K562 (cell line): ENCODE measurements at regions not wholly inside any gene's neighbourhood (a gene's known extent, or its start where the extent isn't known, plus 50 kb on each side); places are given as distances from the start of the nearest gene placed in this dataset.

Experiments
- ATAC-seq: fragments of 200-7000 bp; cut with Tn5 transposase; 3 replicates; pipeline ENCODE4 v1.9.1; 2020; ENCODE audit warnings: moderate library complexity
- BruUV-seq: library from RNA; stranded (reverse); fragments of 400-500 nt; replicated peaks from 2 replicates; lab custom pipeline; 2021; lab: Mats Ljungman, UMichigan
- CTCF ChIA-PET: fragments of 300-600 bp; formaldehyde crosslinking; extraction: SDS; loops from one replicate; lab custom pipeline; 2021; ENCODE audit warnings: low intra/inter-chr PET ratio; lab: Yijun Ruan, JAX
- POLR2A ChIA-PET: fragments of 300-600, 350-650 bp; sonication (Branson Sonifier 250); formaldehyde crosslinking; extraction: SDS; loops from one replicate; lab custom pipeline; 2021; ENCODE audit warnings: antibody characterized with exemption, inconsistent platforms; lab: Yijun Ruan, JAX
- DNase-seq, 4 experiments: peaks; one replicate each; pipeline versions ENCODE4 v3.0.0 to v3.0.0-alpha.2; 2011 to 2018; ENCODE audit warnings: low spot score in 3 of 4, mixed read lengths in 3 of 4; ENCODE audit errors: extremely low read depth in 1 of 4
- FAIRE-seq: peaks from 2 replicates; lab custom pipeline; 2011; peaks lifted over from hg19 to GRCh38; lab: Jason Lieb, UNC
- H2AFZ ChIP-seq: 2 replicates; pipeline ENCODE4 v1.6.0; 2011; ENCODE audit warnings: low read depth, low read length, control low read depth, inconsistent platforms
- H3K27ac ChIP-seq: fragments of 200-600 bp; 3 replicates; pipeline ENCODE4 v1.8.0; 2011; ENCODE audit warnings: low read depth, mild to moderate bottlenecking, control low read depth, inconsistent platforms, low read length, moderate library complexity, mixed read lengths; ENCODE audit errors: extremely low read depth
- H3K27me3 ChIP-seq, 2 experiments: fragments of 300-600 bp in 1 of 2; 2 replicates in 1 of 2; 3 replicates in 1 of 2; pipeline versions ENCODE4 v1.6.0 to v1.8.0; 2011; ENCODE audit warnings: inconsistent platforms in 2 of 2, low read length in 2 of 2, mild to moderate bottlenecking in 1 of 2, mixed read lengths in 1 of 2, moderate library complexity in 1 of 2; ENCODE audit not compliant: control insufficient read depth in 2 of 2, insufficient read depth in 2 of 2
- H3K36me3 ChIP-seq: fragments of 300-600 bp; 3 replicates; pipeline ENCODE4 v1.8.0; 2011; ENCODE audit warnings: mild to moderate bottlenecking, low read length, inconsistent platforms; ENCODE audit not compliant: control insufficient read depth, insufficient read depth
- H3K4me1 ChIP-seq, 2 experiments: fragments of 200-600 bp in 1 of 2; replicated peaks in 1 of 2; 2 replicates in 1 of 2; 3 replicates in 1 of 2; pipeline versions ENCODE4 v1.5.1 to v1.8.0; 2011; ENCODE audit warnings: inconsistent platforms in 2 of 2, low read length in 2 of 2, mild to moderate bottlenecking in 1 of 2, mixed read lengths in 1 of 2, moderate library complexity in 1 of 2; ENCODE audit not compliant: control insufficient read depth in 2 of 2, insufficient read depth in 2 of 2
- H3K4me2 ChIP-seq: 2 replicates; pipeline ENCODE4 v1.6.1; 2011; ENCODE audit warnings: low read length, control low read depth, inconsistent platforms, mixed read lengths; ENCODE audit not compliant: insufficient read depth
- H3K4me3 ChIP-seq: fragments of 200-600 bp; sonication (generic), shearing (Covaris generic); 2 replicates; pipeline ENCODE4 v1.5.1; 2016; ENCODE audit warnings: control low read depth, inconsistent platforms
- H3K79me2 ChIP-seq: fragments of 200-600 bp; 3 replicates; pipeline ENCODE4 v1.8.0; 2011; ENCODE audit warnings: low read length, inconsistent platforms; ENCODE audit not compliant: control insufficient read depth, insufficient read depth
- H3K9ac ChIP-seq, 2 experiments: 2 replicates each; pipeline versions ENCODE4 v1.6.0 to v1.6.1; 2011; ENCODE audit warnings: low read depth in 2 of 2, low read length in 2 of 2, control low read depth in 1 of 2, inconsistent platforms in 1 of 2, mild to moderate bottlenecking in 1 of 2, mixed read lengths in 1 of 2; ENCODE audit not compliant: insufficient read depth in 1 of 2
- H3K9me1 ChIP-seq: one replicate; pipeline ENCODE4 v1.6.0; 2011; ENCODE audit warnings: inconsistent platforms, mild to moderate bottlenecking, low read length, moderate library complexity; ENCODE audit not compliant: control insufficient read depth, insufficient read depth
- H3K9me3 ChIP-seq: replicated peaks from 2 replicates; pipeline ENCODE4 v1.5.1; 2011; ENCODE audit warnings: low read depth, low read length, inconsistent platforms; ENCODE audit not compliant: control insufficient read depth, insufficient read depth
- H4K20me1 ChIP-seq: replicated peaks from 2 replicates; pipeline ENCODE4 v1.6.1; 2011; ENCODE audit warnings: low read length, inconsistent platforms, mixed read lengths; ENCODE audit not compliant: control insufficient read depth, insufficient read depth
- ARNT ChIP-seq, 2 experiments: fragments of 450-650 bp; IDR thresholded peaks; 2 replicates each; pipeline ENCODE4 v1.6.1; 2016; ENCODE audit warnings: mild to moderate bottlenecking in 1 of 2
- COPS2 ChIP-seq: fragments of 450-650 bp; conservative IDR thresholded peaks from 2 replicates; pipeline ENCODE4 v1.6.1; 2016; ENCODE audit warnings: mild to moderate bottlenecking, moderate library complexity
- GABPB1 ChIP-seq: sonication (generic); formaldehyde crosslinking; IDR thresholded peaks from 2 replicates; pipeline ENCODE4 v1.8.0; 2022; ENCODE audit warnings: mild to moderate bottlenecking, missing genetic modification reagents
- NFIC ChIP-seq: fragments of 450-650 bp; IDR thresholded peaks from 2 replicates; pipeline ENCODE4 v1.6.1; 2017; ENCODE audit warnings: mild to moderate bottlenecking, inconsistent platforms
- ZNF586 ChIP-seq: fragments of 450-650 bp; formaldehyde crosslinking; conservative IDR thresholded peaks from 2 replicates; pipeline ENCODE4 v1.4.0; 2020; ENCODE audit warnings: mild to moderate bottlenecking, moderate library complexity
- WGBS: fragments of 100-300 bp; shearing (Covaris generic); methylation state at CpG from one replicate; pipeline ENCODE4 v1.1.6; 2016; ENCODE audit warnings: low coverage, mixed read lengths; ENCODE audit not compliant: insufficient coverage; ENCODE audit errors: missing lambda C conversion rate; 5-methylcytosine and 5-hydroxymethylcytosine counted together
- in situ Hi-C: fragments of 300-500 bp; cut with MboI; formaldehyde crosslinking; loops from 4 replicates; pipeline ENCODE4 v1.15.0; 2018; ENCODE audit warnings: inconsistent platforms, mixed read lengths
- intact Hi-C: fragments of 100-400 bp; cut with micrococcal nuclease; formaldehyde crosslinking; loops from 2 replicates; pipeline ENCODE4 v1.14.2; 2022
- TF ChIP-seq, protein P1 (sequence below): fragments of 250-450 bp; sonication (Bioruptor Pico); IDR thresholded peaks from 2 replicates; pipeline ENCODE4 v1.8.0; 2022; ENCODE audit warnings: moderate library complexity, mild to moderate bottlenecking, inconsistent platforms
- TF ChIP-seq, protein P2 (sequence below): fragments of 250-450 bp; sonication (Bioruptor Pico); IDR thresholded peaks from 2 replicates; pipeline ENCODE4 v1.5.0; 2021

DNA sequence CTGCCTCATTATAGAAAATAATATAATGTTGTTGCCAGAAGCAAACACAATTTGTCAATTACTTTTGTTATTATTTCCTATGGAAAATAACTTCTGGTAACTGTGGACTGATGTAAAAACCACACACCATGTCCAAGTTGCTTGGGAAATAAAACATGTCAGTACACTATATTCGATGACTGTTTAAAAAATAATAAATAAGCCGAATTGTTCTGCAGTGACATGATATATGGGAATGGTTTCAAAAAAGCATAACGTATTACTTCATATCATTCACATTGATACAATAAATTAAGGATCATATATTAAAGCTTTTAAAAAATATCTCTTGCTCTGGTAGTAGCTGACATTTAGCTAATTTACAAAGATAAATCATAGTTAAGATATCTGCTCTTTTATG is 2062.1 kb downstream of the PCDH9 start:
- intact Hi-C loops, result no loop called here
- Histone ChIP-seq H3K4me3 (no peak overlapping the region), H3K27me3 (no peaks in the 10 kb centered on the region), H4K20me1 (no peaks in the 10 kb centered on the region), H3K36me3 (no peaks in the 10 kb centered on the region), H3K9me3 (no peaks in the 10 kb centered on the region), H3K4me2 (no peak overlapping the region), H3K9me1 (no peaks in the 10 kb centered on the region), H3K4me1 (no peaks in the 10 kb centered on the region), H3K9ac (no peak overlapping the region), H3K79me2 (no peaks in the 10 kb centered on the region), H3K27ac (no peak overlapping the region), H2AFZ (no peak overlapping the region)
- no TSS peak for BruUV-seq
- ATAC-seq (no peak), FAIRE-seq (no peak), DNase-seq (no peak)
- WGBS, result 0% methylated on average over 3 of the region's 3 CpGs
- CTCF ChIA-PET, result no interaction called here
- in situ Hi-C loops, result no loop called here
- TF ChIP-seq GABPB1 (CRISPR knock-in tag), result no peak
- TF ChIP-seq, protein P1, sequence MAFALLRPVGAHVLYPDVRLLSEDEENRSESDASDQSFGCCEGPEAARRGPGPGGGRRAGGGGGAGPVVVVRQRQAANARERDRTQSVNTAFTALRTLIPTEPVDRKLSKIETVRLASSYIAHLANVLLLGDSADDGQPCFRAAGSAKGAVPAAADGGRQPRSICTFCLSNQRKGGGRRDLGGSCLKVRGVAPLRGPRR (CRISPR knock-in tag), result no peak
- no peak for TF ChIP-seq COPS2
- TF ChIP-seq ZNF586 (CRISPR knock-in tag), result no peak
- no peak for TF ChIP-seq NFIC
- no peak for TF ChIP-seq ARNT (IDR thresholded peaks at IDR 0.05)
- TF ChIP-seq, protein P2, sequence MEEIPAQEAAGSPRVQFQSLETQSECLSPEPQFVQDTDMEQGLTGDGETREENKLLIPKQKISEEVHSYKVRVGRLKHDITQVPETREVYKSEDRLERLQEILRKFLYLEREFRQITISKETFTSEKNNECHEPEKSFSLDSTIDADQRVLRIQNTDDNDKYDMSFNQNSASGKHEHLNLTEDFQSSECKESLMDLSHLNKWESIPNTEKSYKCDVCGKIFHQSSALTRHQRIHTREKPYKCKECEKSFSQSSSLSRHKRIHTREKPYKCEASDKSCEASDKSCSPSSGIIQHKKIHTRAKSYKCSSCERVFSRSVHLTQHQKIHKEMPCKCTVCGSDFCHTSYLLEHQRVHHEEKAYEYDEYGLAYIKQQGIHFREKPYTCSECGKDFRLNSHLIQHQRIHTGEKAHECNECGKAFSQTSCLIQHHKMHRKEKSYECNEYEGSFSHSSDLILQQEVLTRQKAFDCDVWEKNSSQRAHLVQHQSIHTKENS (CRISPR knock-in tag), result no peak
- POLR2A ChIA-PET, result no interaction called here
